ENCODE measurements at regions not wholly inside any gene's neighbourhood (a gene's known extent, or its start where the extent isn't known, plus 50 kb on each side); places are given as distances from the start of the nearest gene placed in this dataset.

DNA sequence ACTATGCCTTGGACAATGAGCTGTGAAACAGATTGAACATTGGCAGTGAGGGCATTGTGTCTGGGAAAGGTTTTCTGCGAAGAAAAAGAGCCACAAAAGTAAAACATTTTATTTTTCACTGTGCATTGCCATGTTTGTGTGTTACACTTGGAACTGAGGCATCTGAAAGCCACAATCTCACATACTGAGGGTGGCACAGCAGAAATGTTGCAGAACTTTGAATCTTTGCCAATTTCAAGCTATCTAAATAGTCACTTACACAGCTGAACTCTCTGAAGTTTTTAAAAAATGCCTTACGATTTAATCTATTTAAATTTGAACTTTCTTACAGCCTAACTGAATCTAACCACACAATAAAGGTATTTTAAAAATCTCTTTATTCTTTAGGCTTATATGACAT is 154.1 kb upstream of the GRM7 start:
- WGBS (ENCODE audit: low lambda C conversion rate), result 2% methylated on average over 2 of the region's 2 CpGs
- Histone ChIP-seq H3K4me2 (ENCODE audit: low read depth, low read length) (no peak overlapping the region), H3K4me3 (replicated peaks in 1 of 3; ENCODE audit: insufficient read depth in 1 of 3, low read depth in 2 of 3, low read length in 3 of 3) (no peak overlapping the region), H3K9ac (ENCODE audit: insufficient read depth, low read depth, low read length) (no peak overlapping the region), H2AFZ (ENCODE audit: low read length) (no peak overlapping the region), H3K36me3 (replicated peaks in 1 of 2; ENCODE audit: control insufficient read depth in 1 of 2, insufficient read depth in 2 of 2, low read length in 2 of 2) (no peaks in the 10 kb centered on the region), H3K27ac (ENCODE audit: extremely low read length, insufficient read depth, low read length) (no peak overlapping the region), H3K79me2 (ENCODE audit: insufficient read depth, low read length) (no peaks in the 10 kb centered on the region), H3K27me3 (ENCODE audit: control insufficient read depth in 1 of 2, insufficient read depth in 2 of 2, low read length in 2 of 2) (no peaks in the 10 kb centered on the region), H4K20me1 (ENCODE audit: insufficient read depth, low read length) (no peaks in the 10 kb centered on the region), H3K9me3 (ENCODE audit: low read length) (peaks cover 75% of the 10 kb centered on the region), H3K4me1 (ENCODE audit: insufficient read depth, low read length) (no peaks in the 10 kb centered on the region)
- DNase-seq (ENCODE audit: low spot score) (no peak), ATAC-seq (no peak), FAIRE-seq (no peak)
- POLR2A ChIA-PET, result no interaction called here
- CTCF ChIA-PET (ENCODE audit: low intra/inter-chr PET ratio, low total read pairs), result no interaction called here
- BruUV-seq (replicated peaks), result no TSS peak
- in situ Hi-C loops (cut with HindIII; ENCODE audit: extremely low pct_ligation_motif_present, low pct_unique_long_range_greater_than_20kb), result no loop called here
- intact Hi-C loops (cut with micrococcal nuclease; ENCODE audit: unreplicated experiment), result no loop called here
- TF ChIP-seq, protein P1, sequence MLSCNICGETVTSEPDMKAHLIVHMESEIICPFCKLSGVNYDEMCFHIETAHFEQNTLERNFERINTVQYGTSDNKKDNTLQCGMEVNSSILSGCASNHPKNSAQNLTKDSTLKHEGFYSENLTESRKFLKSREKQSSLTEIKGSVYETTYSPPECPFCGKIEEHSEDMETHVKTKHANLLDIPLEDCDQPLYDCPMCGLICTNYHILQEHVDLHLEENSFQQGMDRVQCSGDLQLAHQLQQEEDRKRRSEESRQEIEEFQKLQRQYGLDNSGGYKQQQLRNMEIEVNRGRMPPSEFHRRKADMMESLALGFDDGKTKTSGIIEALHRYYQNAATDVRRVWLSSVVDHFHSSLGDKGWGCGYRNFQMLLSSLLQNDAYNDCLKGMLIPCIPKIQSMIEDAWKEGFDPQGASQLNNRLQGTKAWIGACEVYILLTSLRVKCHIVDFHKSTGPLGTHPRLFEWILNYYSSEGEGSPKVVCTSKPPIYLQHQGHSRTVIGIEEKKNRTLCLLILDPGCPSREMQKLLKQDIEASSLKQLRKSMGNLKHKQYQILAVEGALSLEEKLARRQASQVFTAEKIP (CRISPR knock-in tag; IDR thresholded peaks at IDR 0.05; ENCODE audit: borderline replicate concordance), result no peak
- TF ChIP-seq ZZZ3 (CRISPR knock-in tag; IDR thresholded peaks at IDR 0.05; ENCODE audit: borderline replicate concordance) (no peak), PAXIP1 (CRISPR knock-in tag; conservative IDR thresholded peaks at IDR 0.05) (no peak), MIER2 (CRISPR knock-in tag; IDR thresholded peaks at IDR 0.05) (no peak)
